ENCODE measurements at regions not wholly inside any gene's neighbourhood (a gene's known extent, or its start where the extent isn't known, plus 50 kb on each side); places are given as distances from the start of the nearest gene placed in this dataset.

DNA sequence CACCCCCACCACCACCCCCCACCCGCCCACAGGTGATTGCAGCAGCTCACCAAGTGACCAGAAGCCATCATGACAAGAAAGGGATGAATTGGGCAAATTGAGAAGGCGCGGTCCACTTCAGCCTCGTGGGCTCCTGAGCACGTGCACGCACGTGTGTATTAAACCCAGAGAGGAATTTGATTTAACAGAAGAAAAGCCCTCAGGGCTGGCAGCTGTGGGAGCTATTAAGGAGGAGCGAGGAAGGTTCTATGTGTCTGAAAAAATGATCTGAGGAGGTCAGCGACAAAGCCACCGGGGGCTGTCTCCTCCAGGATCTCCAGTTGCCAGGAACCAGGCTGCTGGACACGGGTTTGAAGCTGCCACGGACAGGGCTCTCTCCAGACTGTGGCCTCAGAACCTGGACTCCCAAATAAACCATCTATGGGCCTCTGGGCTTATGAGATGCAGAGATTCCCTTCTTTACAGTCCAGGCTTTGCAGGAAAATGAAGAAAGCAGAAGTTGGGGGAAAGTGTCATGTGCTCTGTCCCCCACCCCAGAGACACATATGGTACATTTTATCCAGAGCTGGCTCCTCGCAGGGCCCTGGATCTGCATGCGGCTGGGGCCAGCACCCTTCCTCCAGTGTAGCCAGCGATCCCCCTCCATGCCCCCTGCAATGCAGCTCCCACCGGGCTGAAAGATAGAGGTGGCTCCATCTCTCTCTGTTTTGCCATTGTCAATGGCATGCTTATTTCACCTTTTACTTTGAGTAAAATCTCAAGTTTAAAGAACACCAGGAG, 219.7 kb upstream of the RPL38 start:
- DNase-seq (ENCODE audit: low read depth in 2 of 2), result no peak

DNA sequence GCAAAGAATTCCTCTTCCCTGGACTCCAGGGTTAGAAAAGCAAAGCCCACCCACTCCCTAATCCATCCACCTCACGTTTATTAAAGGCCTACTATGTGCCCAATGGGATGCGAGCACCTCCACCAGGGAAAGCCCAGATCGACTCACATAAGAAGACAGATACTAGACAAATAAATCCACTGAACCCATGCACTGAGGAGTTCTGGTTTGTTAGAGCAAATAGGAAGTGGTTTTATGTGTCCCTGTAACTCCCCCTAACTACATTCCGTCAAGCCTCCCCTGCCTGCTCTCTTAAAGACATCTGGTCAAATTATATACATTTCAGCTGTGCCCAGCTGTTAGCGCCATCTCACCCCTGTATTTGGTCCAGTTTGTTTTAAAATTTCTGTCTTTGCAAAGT, 218.5 kb upstream of the RPL38 start:
- no peak for DNase-seq (ENCODE audit: low read depth in 2 of 2)

DNA sequence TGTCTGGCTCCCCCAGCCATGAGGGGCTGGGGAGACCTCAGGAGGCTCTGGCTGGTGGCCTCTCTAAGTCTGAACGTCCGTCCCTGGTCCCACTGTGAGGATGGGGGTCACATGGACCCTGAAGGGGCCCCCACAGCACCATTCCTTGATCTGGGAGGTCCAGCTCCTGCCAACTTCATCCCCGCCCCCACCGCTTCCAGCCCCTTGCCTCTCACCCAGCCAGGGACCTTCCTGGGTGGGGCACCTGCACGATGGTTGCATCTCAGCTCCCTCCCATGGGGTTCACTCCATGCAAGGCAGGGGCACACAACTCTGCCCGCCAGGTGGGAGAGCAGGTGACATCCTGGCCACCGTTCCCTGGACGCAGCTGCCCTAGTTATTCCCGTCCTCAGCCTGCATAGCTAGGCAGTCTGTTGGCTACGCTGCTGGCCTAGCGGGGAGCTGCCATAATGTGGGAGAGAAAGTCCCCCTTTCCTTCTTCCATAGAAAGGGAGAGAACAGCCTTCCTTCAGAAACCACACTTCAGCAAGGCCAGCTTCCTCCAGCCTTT, 217.9 kb upstream of the RPL38 start:
- DNase-seq (ENCODE audit: low read depth in 2 of 2), result no peak

DNA sequence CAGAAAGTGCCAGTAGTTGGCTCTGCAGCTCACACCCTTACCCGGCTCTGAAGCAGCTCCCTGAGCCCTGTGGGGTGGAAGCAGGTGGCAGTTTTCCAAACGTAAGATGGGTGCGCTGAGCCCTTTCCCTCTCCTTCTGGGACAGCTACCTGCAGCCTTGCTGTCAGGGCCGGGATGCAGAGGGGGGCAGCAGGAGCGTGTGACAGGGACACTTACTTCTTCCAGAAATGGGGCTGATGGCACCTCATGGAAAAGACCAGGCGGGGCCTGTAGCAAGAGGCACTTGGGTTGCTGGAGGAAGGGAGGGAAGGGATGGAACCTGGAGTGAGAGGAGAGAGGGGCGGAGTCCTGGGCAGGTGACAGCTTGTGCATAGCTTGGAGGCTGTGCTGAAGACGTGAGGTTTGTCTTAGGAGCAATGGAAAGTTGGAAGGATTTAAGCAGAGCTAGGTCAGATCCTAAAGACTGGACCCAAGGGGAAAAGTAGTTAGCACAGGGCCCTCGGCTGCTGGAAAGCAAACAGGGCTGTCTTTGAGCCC, 216.8 kb upstream of the RPL38 start:
- DNase-seq (ENCODE audit: low read depth in 2 of 2), result no peak

DNA sequence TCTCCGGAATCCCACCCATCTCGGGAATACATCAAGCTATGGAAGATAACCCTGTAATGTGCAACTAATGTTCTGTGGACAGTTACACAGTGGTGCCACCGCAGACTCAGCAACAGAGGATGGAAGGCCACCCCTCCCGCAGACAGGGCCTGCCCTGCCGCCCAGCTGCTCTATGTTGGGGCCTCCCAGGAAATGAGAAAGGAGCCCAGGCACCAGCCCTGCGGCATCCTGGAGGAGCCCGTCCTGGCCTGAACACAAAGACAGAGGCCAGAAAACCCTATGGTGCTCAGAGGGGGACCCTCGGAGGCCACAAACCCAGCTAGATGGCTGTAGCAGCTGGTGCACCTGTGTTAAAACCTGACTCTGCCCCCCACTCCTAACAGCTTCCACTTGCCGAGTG, 216.1 kb upstream of the RPL38 start:
- no peak for DNase-seq (ENCODE audit: low read depth in 2 of 2)

DNA sequence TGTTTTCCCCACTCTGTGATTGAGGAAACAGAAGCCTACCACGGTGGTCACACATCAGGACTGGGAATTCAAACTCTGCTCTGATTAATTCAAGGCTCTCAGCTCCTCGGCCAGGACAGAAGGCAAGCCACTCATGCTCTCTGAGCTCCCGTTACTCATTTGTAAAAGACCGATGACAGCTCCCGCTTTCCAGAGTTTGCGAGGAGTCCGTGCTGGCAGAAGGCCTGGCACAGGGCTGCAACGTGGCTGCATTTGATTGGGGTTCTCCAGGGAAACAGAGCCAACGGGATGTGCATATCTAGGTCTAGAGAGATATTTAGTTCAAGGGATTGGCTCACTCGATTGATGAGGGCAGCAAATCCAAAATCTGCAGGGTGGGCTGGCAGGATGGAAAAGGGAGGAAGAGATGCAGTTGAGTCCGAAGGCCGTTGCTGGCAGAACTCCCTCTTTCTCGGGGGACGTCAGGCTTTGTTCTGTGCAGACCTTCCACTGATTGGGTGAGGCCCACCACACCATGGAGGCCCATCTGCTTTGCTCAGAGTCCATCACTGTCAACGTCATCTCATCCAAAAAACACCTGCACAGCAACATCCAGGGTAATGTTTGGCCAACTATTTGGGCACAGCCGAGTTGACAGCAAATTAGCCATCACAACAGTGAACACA, 215.5 kb upstream of the RPL38 start:
- no peak for DNase-seq (ENCODE audit: low read depth in 2 of 2)

DNA sequence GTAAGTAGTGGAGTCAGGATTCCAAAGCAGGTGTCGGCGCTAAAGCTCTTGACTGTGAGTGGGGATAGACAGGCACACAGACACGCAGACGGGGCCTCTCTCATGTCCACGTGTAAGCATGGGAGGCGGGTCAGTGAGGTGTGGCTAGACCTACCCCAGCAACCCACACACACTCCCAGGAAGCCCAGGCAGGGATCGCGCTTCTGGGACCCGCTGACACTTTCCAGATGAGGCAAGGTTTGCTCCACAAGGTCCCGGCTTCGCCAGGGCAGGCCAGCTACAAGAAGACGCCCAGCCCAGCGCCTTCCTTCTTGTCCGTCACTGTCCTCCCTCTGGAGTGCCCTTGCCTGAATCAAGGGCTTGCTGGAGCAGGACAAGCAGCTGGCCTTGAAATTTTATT, 213.8 kb upstream of the RPL38 start:
- no peak for DNase-seq (ENCODE audit: low read depth in 2 of 2)

DNA sequence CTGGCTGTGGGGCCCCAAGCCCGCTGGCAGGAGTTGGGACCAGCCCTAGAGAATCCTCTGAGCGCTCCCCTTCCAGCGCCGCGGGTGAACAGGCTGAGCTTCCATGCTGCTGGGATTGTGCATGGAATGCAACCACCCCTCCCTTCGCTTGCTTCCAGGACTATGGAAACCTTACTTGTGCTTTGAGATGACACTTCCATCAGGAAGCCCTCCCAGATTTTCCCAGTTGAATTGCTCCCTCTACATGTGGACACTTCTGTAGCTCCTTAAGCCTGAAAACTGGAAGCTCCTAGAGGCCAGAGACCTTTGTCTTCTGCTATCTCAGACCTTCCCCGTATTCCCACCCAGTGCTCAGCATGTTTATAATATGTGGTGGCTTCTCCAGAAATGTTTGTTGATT, 213.2 kb upstream of the RPL38 start:
- no peak for DNase-seq (ENCODE audit: low read depth in 2 of 2)

DNA sequence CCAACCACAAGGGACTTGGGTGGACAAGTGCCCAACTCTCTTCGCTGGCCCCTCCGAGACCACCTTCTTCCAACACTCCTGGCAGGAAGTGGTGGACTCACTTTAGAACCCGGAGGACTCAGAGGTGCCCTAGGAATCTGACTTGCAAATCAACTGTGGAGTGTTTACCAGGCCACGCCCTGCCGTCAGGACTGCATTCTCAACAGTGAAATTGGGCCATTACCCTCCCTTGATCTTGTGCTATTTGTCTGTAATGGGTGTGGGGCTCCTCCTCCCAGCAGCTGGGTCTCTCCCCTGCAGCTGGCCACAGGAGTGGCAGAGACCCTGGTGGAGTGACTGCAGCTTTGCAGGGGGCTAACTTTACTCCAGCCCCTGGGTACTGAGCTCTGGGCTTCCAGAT, 212.2 kb upstream of the RPL38 start:
- no peak for DNase-seq (ENCODE audit: low read depth in 2 of 2)

DNA sequence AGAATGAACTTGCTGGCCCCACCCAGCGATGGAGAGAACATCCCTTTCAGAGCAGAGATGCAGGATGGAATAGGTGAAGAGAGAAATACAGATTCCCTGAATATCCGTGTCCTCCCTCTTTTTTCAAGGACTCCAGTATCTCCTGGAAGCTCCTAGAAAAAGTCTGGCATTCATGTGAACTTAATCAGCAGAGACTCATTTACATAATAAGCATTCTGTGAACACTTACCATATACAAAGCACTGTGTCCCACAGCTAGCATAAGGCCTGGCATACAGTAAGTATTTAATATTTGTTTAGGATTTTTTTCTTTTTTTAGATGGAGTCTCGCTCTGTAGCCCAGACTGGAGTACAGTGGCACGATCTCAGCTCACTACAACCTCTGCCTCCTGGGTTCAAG, 208.5 kb upstream of the RPL38 start:
- DNase-seq (ENCODE audit: low read depth in 2 of 2), result no peak

DNA sequence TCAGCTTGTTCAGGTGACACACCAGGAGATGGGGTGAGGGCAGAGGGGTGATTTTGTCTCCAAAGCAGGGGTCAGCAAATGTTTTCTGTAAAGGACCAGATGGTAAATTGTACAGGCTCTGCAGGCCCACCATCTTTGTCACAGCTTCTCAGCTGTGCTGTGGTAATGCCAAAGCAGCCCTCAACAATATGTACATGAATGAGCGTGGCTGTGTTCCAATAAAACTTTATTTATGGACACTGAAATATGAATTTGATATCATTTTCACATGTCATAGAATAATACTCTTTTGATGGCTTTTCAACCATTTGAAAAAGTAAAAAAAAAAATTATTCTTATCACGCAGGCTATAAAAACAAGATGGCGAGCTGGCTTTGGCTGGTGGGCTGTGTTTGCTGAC, 206.4 kb upstream of the RPL38 start:
- DNase-seq (ENCODE audit: low read depth in 2 of 2), result no peak

DNA sequence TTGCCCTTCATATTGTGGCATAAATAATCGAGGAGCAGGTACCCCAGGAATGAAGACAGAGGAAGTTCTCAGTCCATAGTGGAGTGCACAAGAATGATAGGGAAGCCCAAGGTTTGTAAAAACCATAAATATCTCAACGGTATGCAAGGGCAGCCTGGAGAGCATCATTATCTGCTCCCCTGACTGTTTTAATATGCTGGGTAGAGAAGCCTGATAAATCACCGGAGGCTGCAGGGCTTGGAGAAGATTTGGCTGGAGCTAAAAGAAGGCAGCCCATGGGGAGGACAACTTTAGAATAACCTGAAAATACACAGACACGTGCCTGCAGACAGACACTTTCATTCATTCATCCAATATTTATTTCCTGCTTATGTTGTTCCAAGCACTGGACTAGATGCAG, 205.2 kb upstream of the RPL38 start:
- DNase-seq (ENCODE audit: low read depth in 2 of 2), result no peak

DNA sequence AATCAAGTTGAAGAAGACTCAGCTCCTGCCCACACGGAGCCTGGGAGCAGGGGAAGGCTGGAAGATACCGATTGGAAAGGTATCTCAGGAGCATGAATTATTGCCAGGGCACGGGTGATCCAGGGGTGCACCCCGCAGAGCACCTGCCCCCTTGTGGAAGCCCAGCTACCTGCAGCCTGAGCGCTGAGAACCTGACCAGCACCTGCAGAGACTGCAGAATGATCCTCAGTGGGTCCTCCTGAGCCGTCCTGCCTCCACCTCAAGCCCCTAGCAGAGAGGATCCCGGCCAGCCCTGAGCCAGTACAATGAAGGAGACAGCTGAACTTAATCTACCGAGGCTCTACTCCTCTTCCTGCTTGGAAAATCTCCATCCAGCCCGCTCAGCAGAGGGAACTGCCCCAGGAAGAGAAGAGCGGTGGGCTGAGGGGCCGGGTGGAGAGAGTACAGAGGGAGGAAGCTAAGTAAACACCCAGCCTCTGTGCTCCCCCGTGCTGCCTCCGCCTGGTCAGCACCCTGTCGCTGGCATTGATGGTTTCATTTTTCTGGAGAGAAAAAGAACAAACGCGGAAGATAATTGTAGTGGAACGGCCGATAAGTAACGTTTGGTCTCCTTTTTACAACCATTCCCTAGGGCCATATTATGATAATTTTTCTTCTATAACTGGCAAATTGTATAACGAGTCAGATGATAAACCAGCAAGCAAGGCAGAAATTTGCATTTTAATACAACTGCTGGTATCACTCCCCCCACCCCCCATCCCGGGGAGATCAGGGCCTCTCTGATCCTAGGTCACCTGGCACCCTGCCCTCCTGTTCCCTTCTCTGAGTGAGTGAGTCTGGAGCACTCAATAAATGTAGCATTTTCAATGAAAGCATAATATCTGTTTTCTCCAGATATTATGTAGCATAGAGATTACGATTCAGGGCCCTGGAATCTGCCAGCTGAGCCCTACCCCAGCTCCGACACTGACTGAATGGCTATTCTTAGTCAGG, 204.5 kb upstream of the RPL38 start:
- DNase-seq (ENCODE audit: low read depth in 2 of 2), result peak; percentile 44 to 45

DNA sequence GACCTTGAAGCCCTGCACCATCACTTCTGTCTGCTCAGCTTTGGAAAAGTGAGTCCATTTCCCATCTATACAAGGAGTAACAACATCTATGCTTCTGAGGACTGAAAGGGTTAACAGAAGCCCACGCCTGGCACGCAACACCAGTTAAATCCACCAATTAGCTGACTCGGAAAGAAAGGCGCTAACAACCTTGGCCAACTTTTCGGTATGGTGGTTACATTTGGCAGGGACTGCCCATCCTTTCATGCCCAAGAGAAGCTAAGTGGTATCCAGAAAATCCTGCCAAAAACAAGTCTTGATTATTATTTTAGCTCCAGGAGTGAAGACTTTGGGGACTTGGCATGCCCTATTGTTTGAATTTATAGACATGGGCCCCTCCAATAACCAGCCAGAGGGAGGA, 202.3 kb upstream of the RPL38 start:
- DNase-seq (ENCODE audit: low read depth in 2 of 2), result no peak

DNA sequence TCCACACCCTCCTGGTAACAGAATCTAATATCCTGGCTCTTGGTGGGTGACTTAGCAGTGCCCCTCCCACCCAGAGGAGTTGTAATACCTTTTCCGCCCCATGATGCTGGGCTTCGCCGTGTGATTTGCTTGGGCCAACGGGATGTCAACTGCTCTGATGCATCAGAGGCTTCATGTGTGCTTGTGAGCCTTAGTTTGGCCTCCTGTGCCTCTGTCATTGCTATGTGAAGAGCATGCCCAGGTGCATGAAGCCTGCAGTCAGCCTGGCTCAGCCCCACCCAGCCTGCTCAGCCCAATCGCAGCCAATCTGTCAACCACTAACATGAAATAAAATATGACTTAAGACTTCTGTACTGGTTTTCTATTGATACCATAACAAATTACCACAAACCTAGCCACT, 201.2 kb upstream of the RPL38 start:
- DNase-seq (ENCODE audit: low read depth in 2 of 2), result no peak

DNA sequence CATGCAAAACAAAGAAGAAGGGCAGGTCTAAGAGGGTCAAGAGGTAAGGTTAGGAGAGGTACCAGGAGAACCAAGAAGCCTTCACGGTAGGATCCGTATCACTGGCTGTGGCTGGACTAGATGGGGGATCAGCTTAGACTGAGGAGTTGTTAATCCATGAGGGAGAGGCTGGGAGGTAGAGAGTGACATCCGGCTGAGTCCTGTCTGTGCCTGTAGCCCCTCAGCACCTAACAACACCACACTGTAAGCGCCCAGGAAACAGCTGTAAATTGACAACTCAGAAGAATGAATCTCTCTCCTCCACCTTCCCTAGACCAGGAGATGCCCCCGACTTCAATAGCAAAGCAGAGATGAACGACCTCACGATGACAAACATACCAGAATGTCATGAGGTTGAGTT, 199.4 kb upstream of the RPL38 start:
- DNase-seq (ENCODE audit: low read depth in 2 of 2), result no peak

DNA sequence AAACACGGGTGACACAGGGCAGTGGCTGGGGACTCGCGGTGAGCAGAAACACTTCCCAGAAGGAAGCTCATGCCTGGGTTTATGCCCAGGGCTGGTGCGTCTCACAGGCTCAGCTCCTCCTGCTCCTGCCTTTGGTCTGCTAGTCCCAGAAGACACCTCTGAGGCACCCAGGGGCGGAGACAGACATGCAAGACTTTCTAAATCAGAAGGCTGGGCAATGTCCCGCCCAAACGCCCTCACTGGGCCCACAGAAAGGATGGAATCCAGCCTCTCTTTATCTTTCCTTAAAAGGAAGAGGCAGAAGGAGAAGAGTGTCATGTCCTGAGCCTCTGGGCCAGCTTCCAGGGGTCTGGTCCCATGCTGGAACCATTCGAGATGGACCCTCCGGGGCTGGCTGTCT, 197.7 kb upstream of the RPL38 start:
- no peak for DNase-seq (ENCODE audit: low read depth in 2 of 2)

DNA sequence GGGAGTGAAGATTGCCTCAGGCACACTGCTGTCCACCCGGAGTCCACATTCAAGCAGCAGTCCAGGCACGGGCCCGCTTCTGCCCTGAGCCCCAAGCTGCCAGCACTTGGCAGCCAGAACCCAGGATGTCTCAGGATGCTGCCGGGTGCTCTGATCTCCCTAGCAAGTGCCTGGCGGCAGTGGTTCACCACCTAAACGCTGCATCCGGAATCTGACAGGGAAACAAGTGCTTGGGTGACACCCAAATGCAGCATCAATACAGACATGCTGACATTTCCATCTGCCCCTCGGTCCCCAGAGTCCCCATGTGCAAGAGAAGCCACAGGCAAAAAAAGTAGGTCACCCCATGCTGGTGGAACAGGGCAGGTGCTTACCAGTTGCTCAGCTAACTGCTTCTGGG, 197.1 kb upstream of the RPL38 start:
- DNase-seq (ENCODE audit: low read depth in 2 of 2), result no peak

DNA sequence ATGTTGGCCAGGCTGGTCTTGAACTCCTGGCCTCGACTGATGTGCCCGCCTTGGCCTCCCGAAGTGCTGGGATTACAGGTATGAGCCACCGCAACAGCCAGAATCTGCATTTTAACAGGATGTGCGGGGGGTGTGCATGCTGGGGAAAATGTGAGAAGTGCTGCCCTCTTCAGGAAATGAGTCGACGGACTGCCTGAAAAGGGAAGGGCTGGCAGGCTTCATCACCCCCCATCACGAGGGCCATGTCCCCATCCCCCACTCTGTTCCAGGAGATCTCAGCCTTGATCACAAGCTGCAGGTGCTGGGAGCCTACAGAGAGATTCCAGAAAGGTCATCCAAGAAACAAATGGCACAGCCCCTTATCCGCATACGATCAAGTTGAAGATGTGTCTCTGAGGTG, 195.3 kb upstream of the RPL38 start:
- DNase-seq (ENCODE audit: low read depth in 2 of 2), result peak in 1 of 2 donors; percentile 30

DNA sequence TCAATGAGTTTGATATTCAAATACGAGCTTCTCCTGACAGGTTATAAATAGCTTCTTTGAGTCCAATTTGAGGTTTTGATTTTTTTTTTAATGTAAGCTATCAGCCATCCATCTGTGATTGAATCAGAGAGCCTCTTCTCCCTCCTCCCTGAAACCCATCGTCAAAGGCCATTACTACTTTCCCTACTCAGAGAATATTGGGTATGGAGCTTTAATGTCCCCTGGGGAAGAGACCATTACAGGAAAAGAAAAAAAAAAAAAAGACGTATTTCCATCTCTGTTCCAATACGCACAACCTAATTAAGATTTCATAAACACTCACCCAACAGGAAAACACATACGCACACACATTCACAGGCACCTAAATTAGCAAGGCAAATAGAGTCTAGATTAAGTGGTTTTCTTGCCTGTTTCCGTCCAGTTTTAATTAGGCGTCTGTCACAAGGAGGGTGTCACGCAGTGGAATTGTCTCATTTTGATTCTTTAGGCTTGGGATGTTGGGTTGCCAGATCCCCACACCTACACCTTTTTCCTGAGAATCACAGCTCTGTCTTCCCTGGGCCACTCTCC, 194.3 kb upstream of the RPL38 start:
- no peak for DNase-seq (ENCODE audit: low read depth in 2 of 2)

DNA sequence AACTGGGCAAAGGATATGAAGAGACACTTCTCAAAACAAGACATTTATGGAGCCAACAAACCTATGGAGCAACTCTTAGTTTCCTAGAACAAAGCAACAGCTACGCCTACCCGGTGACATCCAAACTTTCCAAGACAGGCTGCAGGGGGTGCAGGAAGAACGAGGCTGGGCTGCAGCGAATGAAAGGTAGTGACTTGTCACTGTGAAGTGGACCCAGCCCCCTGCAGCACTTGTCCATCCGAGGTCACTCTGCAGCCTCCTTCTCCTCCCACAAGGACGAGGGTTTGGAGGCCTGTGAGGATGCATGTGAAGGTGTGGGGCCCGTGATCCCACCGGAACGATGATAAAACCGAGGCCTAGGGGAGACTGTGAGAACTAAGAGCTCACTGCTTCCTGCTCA, 192.6 kb upstream of the RPL38 start:
- DNase-seq (ENCODE audit: low read depth in 2 of 2), result no peak

DNA sequence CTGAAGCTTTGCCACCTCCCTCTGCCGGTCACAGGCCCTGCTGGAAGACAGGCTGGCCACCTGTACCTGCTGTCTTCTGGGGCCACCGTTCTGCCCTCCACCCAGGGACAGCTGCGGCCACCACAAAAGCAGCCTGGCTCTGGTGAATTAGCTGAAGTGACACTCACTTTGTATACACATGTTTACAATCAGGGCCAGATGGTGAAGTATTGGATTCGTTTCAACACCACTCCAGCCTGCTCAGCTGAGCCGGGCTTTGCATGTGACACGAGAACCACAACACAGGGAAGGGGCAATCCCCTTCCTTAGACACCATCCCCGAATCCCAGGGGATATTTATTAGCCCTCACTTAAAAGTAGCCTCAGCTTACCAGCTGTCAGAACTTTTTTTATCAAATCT, 191.5 kb upstream of the RPL38 start:
- no peak for DNase-seq (ENCODE audit: low read depth in 2 of 2)
